Lower leg skin (tissue), 3 donors: ENCODE measurements at regions not wholly inside any gene's neighbourhood (a gene's known extent, or its start where the extent isn't known, plus 50 kb on each side); places are given as distances from the start of the nearest gene placed in this dataset.

ENCODE experiments used
- POLR2A ChIP-seq, 2 donors: fragments of 450-650 bp; IDR thresholded peaks; one replicate each; pipeline ENCODE4 v1.6.1; 2016 to 2017; ENCODE audit warnings: antibody characterized with exemption in 2 of 2, mild to moderate bottlenecking in 1 of 2, moderate library complexity in 1 of 2
- TF ChIP-seq, protein P1 (sequence below), 3 donors: fragments of 450-650 bp; IDR thresholded peaks; one replicate each; pipeline ENCODE4 v1.5.1; 2016; ENCODE audit warnings: antibody characterized with exemption in 3 of 3, mild to moderate bottlenecking in 3 of 3, moderate library complexity in 2 of 3

DNA sequence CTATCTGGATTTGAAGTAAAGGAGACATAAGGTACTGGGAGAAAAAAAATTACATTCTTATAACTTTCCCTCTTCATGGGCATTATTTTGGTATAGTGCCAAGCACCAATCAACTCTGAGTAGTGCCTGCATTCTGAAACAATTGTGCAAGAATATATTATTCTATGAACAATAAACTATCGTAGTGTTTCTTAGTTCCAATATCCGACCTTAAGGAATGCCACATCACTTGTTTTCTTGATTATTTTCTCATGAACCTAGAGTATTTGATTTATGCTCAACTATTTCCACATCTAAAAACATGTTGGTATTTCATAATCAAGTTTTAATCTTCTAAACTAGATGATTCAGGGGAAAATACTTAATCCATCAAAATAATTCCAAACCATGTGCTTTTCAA, 294.4 kb upstream of the TBX18 start:
- TF ChIP-seq, protein P1, sequence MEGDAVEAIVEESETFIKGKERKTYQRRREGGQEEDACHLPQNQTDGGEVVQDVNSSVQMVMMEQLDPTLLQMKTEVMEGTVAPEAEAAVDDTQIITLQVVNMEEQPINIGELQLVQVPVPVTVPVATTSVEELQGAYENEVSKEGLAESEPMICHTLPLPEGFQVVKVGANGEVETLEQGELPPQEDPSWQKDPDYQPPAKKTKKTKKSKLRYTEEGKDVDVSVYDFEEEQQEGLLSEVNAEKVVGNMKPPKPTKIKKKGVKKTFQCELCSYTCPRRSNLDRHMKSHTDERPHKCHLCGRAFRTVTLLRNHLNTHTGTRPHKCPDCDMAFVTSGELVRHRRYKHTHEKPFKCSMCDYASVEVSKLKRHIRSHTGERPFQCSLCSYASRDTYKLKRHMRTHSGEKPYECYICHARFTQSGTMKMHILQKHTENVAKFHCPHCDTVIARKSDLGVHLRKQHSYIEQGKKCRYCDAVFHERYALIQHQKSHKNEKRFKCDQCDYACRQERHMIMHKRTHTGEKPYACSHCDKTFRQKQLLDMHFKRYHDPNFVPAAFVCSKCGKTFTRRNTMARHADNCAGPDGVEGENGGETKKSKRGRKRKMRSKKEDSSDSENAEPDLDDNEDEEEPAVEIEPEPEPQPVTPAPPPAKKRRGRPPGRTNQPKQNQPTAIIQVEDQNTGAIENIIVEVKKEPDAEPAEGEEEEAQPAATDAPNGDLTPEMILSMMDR (IDR thresholded peaks at IDR 0.05), result no peak
- no peak for TF ChIP-seq POLR2A (IDR thresholded peaks at IDR 0.05)
